ENCODE measurements at regions not wholly inside any gene's neighbourhood (a gene's known extent, or its start where the extent isn't known, plus 50 kb on each side); places are given as distances from the start of the nearest gene placed in this dataset.

- TF ChIP-seq, protein P1, sequence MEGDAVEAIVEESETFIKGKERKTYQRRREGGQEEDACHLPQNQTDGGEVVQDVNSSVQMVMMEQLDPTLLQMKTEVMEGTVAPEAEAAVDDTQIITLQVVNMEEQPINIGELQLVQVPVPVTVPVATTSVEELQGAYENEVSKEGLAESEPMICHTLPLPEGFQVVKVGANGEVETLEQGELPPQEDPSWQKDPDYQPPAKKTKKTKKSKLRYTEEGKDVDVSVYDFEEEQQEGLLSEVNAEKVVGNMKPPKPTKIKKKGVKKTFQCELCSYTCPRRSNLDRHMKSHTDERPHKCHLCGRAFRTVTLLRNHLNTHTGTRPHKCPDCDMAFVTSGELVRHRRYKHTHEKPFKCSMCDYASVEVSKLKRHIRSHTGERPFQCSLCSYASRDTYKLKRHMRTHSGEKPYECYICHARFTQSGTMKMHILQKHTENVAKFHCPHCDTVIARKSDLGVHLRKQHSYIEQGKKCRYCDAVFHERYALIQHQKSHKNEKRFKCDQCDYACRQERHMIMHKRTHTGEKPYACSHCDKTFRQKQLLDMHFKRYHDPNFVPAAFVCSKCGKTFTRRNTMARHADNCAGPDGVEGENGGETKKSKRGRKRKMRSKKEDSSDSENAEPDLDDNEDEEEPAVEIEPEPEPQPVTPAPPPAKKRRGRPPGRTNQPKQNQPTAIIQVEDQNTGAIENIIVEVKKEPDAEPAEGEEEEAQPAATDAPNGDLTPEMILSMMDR (IDR thresholded peaks at IDR 0.05; ENCODE audit: low read length) = no peak
- no peak for TF ChIP-seq EZH2 (IDR thresholded peaks at IDR 0.05; ENCODE audit: borderline replicate concordance, low read length)
Measured at GRCh38 chr12:27901959-27902358, 70.6 kb downstream of the PTHLH start.
